ENCODE measurements at regions not wholly inside any gene's neighbourhood (a gene's known extent, or its start where the extent isn't known, plus 50 kb on each side); places are given as distances from the start of the nearest gene placed in this dataset.

DNA sequence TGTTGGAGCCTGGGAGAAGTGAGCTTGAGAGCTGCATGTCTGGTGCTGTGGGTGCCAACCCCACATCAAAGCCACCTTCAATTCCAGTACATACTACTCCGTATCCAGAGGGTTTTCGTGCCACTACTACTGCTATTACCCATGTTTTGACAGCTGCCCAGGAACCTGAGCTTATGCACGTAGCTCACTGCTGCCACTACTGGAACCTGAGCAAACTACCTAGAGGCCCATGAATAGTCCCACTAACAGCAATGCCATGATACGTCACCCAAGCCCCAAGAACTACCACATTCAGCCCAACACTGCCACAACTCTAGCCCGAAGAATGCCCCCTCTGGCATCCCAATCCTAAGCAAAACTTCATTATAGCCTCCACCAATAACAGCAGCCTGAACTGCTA lies 215.2 kb upstream of the BCHE start:
- peak; percentile 9 for DNase-seq (ENCODE audit: extremely low spot score)

DNA sequence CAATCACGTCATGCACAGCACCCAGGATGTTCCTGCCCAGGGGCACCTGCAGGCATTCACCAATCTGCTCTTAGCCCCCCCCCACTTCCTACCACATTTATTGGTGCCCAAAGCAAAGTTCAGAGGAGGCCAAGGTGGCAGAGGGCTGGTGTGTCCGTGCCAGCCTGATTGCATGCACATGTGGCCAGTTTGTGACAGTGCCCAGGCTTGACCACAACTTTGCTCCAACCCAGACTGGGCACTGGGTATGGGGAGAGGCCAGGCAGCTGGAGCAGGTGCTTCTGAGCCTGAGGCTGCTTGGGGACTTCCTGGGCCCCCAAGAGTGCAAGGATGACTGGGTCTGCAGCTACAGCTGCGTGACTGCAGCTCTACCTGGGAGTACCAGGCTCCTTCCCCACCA lies 192.3 kb upstream of the BCHE start:
- DNase-seq (ENCODE audit: extremely low spot score): no peak
- POLR2A ChIA-PET: no interaction called here
- CTCF ChIA-PET: no interaction called here
- no peak for TF ChIP-seq SP1 (IDR thresholded peaks at IDR 0.05)
- TF ChIP-seq ARNT (IDR thresholded peaks at IDR 0.05): no peak
- TF ChIP-seq NFRKB (IDR thresholded peaks at IDR 0.05): no peak
- no peak for TF ChIP-seq BHLHE40 (IDR thresholded peaks at IDR 0.05; ENCODE audit: borderline replicate concordance)
- TF ChIP-seq FOXM1 (IDR thresholded peaks at IDR 0.05; ENCODE audit: borderline replicate concordance): no peak
- no peak for TF ChIP-seq ZNF384 (IDR thresholded peaks at IDR 0.05)
- no peak for TF ChIP-seq FOXK2 (IDR thresholded peaks at IDR 0.05)
- no peak for TF ChIP-seq CTBP1 (IDR thresholded peaks at IDR 0.05; ENCODE audit: borderline replicate concordance)
- TF ChIP-seq TARDBP (IDR thresholded peaks at IDR 0.05): no peak

More for the DNA sequence above, 215.2 kb upstream of the BCHE start:
- TF ChIP-seq BHLHE40 (IDR thresholded peaks at IDR 0.05; ENCODE audit: borderline replicate concordance): no peak
- TF ChIP-seq FOXM1 (IDR thresholded peaks at IDR 0.05; ENCODE audit: borderline replicate concordance): no peak
- no peak for TF ChIP-seq ARNT (IDR thresholded peaks at IDR 0.05)
- no peak for TF ChIP-seq NFRKB (IDR thresholded peaks at IDR 0.05)
- no peak for TF ChIP-seq LEF1 (IDR thresholded peaks at IDR 0.05; ENCODE audit: borderline replicate concordance)
- TF ChIP-seq FOXA1 (IDR thresholded peaks at IDR 0.05): no peak
- no peak for TF ChIP-seq SP1 (IDR thresholded peaks at IDR 0.05)
- no peak for TF ChIP-seq TARDBP (IDR thresholded peaks at IDR 0.05)
- TF ChIP-seq ZNF384 (IDR thresholded peaks at IDR 0.05): no peak
- TF ChIP-seq HDGF (IDR thresholded peaks at IDR 0.05; ENCODE audit: borderline replicate concordance): no peak
- no peak for TF ChIP-seq SUZ12 (IDR thresholded peaks at IDR 0.05)
- TF ChIP-seq CTBP1 (IDR thresholded peaks at IDR 0.05; ENCODE audit: borderline replicate concordance): no peak
- no peak for TF ChIP-seq FOXK2 (IDR thresholded peaks at IDR 0.05)
- no peak for TF ChIP-seq L3MBTL2 (conservative IDR thresholded peaks at IDR 0.05)
- no peak for TF ChIP-seq ELF4 (IDR thresholded peaks at IDR 0.05)
- TF ChIP-seq, protein P1, sequence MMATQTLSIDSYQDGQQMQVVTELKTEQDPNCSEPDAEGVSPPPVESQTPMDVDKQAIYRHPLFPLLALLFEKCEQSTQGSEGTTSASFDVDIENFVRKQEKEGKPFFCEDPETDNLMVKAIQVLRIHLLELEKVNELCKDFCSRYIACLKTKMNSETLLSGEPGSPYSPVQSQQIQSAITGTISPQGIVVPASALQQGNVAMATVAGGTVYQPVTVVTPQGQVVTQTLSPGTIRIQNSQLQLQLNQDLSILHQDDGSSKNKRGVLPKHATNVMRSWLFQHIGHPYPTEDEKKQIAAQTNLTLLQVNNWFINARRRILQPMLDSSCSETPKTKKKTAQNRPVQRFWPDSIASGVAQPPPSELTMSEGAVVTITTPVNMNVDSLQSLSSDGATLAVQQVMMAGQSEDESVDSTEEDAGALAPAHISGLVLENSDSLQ (IDR thresholded peaks at IDR 0.05): no peak
- CTCF ChIA-PET: interaction anchor here (0.6 kb wide), 1 partner anchor 76 kb away, joined by 4 read pairs; no protein-coding TSS in a partner anchor
- POLR2A ChIA-PET: no interaction called here

DNA sequence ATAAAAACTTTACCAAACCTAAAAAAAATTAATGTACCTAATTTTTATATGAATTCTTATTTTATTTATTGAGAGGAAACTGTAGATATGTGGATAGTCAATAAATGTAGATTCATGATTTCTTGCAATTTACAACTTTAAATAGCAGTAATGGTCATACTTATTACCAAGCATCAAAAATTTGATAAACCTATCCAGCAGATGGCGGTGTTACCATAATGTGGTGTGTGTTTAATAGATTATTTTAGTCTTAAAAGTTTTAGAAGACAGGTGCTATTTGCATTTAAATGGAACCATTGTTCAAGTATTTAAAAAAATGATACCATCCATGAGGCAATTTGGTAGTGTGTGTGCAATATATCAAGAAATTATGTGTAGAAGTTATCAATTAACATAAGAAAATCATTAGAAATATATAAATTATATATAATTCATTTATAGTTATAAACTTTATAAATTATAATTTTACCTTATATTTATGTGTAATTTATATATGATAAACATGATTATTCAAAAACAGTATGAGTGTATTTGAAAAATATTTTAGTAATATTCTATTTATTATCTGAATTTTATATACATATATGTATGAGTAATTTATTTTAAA lies 176.0 kb upstream of the BCHE start:
- no peak for TF ChIP-seq LEF1 (IDR thresholded peaks at IDR 0.05; ENCODE audit: borderline replicate concordance)
- TF ChIP-seq TARDBP (IDR thresholded peaks at IDR 0.05): no peak
- TF ChIP-seq L3MBTL2 (conservative IDR thresholded peaks at IDR 0.05): no peak
- TF ChIP-seq ZNF384 (IDR thresholded peaks at IDR 0.05): no peak
- TF ChIP-seq, protein P1 (IDR thresholded peaks at IDR 0.05): no peak
- TF ChIP-seq HDGF (IDR thresholded peaks at IDR 0.05; ENCODE audit: borderline replicate concordance): no peak
- no peak for TF ChIP-seq FOXA1 (IDR thresholded peaks at IDR 0.05)
- TF ChIP-seq SP1 (IDR thresholded peaks at IDR 0.05): no peak
- TF ChIP-seq ARNT (IDR thresholded peaks at IDR 0.05): no peak
- no peak for TF ChIP-seq SUZ12 (IDR thresholded peaks at IDR 0.05)
- no peak for TF ChIP-seq BHLHE40 (IDR thresholded peaks at IDR 0.05; ENCODE audit: borderline replicate concordance)
- no peak for TF ChIP-seq ELF4 (IDR thresholded peaks at IDR 0.05)
- TF ChIP-seq FOXM1 (IDR thresholded peaks at IDR 0.05; ENCODE audit: borderline replicate concordance): no peak
- no peak for TF ChIP-seq CTBP1 (IDR thresholded peaks at IDR 0.05; ENCODE audit: borderline replicate concordance)
- no peak for TF ChIP-seq FOXK2 (IDR thresholded peaks at IDR 0.05)
- POLR2A ChIA-PET: no interaction called here
- CTCF ChIA-PET: no interaction called here

DNA sequence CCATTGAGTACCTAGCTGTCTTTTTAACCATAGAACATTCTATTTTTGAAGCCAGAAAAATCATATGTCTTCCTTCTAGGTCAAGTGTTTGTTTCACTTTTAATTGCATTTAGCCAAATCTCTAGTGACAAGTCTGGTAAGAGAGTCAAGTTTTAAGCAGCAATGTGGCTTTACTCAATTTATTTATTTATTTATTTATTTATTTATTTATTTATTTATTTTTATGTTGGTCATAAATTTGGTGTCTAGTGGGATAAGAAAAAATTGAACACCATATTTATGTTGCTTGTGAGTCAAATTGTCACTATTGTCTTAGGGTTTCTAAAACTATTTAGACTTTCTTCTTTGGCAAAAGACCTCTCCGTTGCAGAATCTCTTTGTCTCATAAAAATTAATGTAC lies 174.5 kb upstream of the BCHE start:
- POLR2A ChIA-PET: no interaction called here
- no peak for TF ChIP-seq BHLHE40 (IDR thresholded peaks at IDR 0.05; ENCODE audit: borderline replicate concordance)
- TF ChIP-seq, protein P1 (IDR thresholded peaks at IDR 0.05): no peak
- no peak for TF ChIP-seq SUZ12 (IDR thresholded peaks at IDR 0.05)
- no peak for TF ChIP-seq FOXA1 (IDR thresholded peaks at IDR 0.05)
- TF ChIP-seq FOXM1 (IDR thresholded peaks at IDR 0.05; ENCODE audit: borderline replicate concordance): no peak
- TF ChIP-seq NFRKB (IDR thresholded peaks at IDR 0.05): no peak
- no peak for TF ChIP-seq L3MBTL2 (conservative IDR thresholded peaks at IDR 0.05)
- no peak for TF ChIP-seq ZNF384 (IDR thresholded peaks at IDR 0.05)
- TF ChIP-seq ARNT (IDR thresholded peaks at IDR 0.05): no peak
- DNase-seq (ENCODE audit: extremely low spot score): no peak
- CTCF ChIA-PET: no interaction called here

More for the DNA sequence above, 176.0 kb upstream of the BCHE start:
- DNase-seq (ENCODE audit: extremely low spot score): peak; percentile 10

DNA sequence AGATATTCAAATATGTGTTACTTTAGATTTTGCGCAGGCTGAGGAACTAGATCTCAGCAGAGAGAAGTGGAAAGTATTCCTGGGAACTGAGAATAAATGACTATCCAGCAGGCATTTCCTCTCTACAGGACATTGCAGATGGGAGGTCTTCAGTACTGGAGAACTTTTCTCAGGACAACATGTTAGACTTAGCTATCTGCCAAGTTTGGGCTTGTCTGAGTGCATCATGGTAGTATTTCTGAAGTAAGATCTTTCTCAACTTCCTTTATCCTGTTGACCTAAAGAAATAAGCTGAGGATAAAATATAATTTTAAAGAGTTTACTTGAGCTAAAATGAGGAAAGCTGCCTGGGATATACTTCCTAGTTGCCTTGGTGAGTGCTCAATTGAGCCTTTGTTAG lies 167.9 kb upstream of the BCHE start:
- POLR2A ChIA-PET: no interaction called here
- no peak for DNase-seq (ENCODE audit: extremely low spot score)
- CTCF ChIA-PET: interaction anchor here (0.5 kb wide), 1 partner anchor 27 kb away, joined by 3 read pairs; no protein-coding TSS in a partner anchor
- no peak for TF ChIP-seq TARDBP (IDR thresholded peaks at IDR 0.05)
- TF ChIP-seq FOXK2 (IDR thresholded peaks at IDR 0.05): no peak
- no peak for TF ChIP-seq LEF1 (IDR thresholded peaks at IDR 0.05; ENCODE audit: borderline replicate concordance)
- TF ChIP-seq SP1 (IDR thresholded peaks at IDR 0.05): no peak
- no peak for TF ChIP-seq NFRKB (IDR thresholded peaks at IDR 0.05)
- TF ChIP-seq L3MBTL2 (conservative IDR thresholded peaks at IDR 0.05): no peak
- no peak for TF ChIP-seq ZNF384 (IDR thresholded peaks at IDR 0.05)
- TF ChIP-seq FOXA1 (IDR thresholded peaks at IDR 0.05): no peak
- TF ChIP-seq HDGF (IDR thresholded peaks at IDR 0.05; ENCODE audit: borderline replicate concordance): no peak
- TF ChIP-seq, protein P1 (IDR thresholded peaks at IDR 0.05): no peak
- no peak for TF ChIP-seq SUZ12 (IDR thresholded peaks at IDR 0.05)
- no peak for TF ChIP-seq BHLHE40 (IDR thresholded peaks at IDR 0.05; ENCODE audit: borderline replicate concordance)
- TF ChIP-seq CTBP1 (IDR thresholded peaks at IDR 0.05; ENCODE audit: borderline replicate concordance): no peak
- TF ChIP-seq FOXM1 (IDR thresholded peaks at IDR 0.05; ENCODE audit: borderline replicate concordance): no peak
- no peak for TF ChIP-seq ARNT (IDR thresholded peaks at IDR 0.05)
- TF ChIP-seq ELF4 (IDR thresholded peaks at IDR 0.05): no peak
